ENCODE measurements at regions not wholly inside any gene's neighbourhood (a gene's known extent, or its start where the extent isn't known, plus 50 kb on each side); places are given as distances from the start of the nearest gene placed in this dataset.

DNA sequence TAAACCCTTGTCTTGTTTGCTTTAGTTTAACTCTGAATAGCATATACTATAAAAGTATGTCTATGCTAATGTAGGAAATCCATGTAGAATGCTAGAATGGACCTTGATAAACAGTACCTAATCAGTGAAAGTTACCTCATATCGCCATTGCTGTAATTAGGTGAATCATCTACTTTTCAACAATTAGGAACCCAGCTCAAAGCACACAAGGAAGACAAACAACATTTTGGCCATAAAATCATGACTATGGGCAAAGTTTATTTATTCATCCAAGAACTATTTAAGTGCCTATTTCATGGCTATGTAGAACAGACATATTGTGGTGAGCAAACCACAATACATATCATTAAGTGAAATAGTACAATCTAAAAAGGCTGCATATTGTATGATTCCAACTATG is 1043.2 kb downstream of the BRINP3 start:
- no peak for DNase-seq

DNA sequence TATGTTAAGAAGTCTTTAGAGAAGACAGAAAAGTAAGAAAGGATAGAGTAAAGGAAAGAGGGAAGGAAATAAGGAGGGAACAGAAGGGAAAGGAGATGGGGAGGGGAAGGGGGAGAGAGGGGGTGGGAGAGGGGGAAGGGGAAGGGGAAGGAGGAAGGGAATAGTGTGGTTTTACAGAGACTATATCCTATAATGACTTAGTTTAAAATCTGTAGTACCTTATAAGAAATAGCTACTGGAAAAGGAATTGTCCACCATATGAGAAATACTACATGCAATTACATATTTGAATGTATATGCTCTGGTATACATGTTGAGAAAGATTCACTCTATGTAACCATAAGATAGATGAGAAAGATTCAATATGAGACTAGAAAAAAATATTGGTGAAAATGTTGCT is 1042.3 kb downstream of the BRINP3 start:
- no peak for DNase-seq

- DNase-seq: no peak
Observed at GRCh38 chr1:189438808-189439207, 1038.9 kb downstream of the BRINP3 start.

DNA sequence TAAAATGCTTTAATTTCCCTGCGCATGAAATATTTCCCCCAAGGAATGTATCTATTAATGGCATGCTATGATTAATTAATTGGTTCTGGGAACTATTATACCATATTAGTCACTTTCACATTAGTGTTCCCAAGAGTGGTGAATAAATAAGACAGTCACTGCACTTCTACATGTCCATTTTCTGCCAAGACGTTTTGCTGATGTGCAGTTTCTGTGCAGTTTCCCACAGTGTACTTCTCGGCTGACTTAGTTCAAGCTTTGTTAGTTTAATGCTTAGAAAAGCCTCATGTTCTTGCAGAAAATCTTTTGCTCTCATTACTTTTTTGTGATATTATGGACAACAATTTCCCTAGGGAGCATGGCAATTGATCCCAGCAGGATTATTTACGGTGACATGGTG is 1014.5 kb downstream of the BRINP3 start:
- no peak for DNase-seq

- DNase-seq: no peak
Observed at GRCh38 chr1:189496768-189497167, 980.9 kb downstream of the BRINP3 start.

GRCh38 chr1:189499736-189500135 is 977.9 kb downstream of the BRINP3 start:
- DNase-seq: no peak

GRCh38 chr1:189500778-189501177 is 976.9 kb downstream of the BRINP3 start:
- no peak for DNase-seq

DNA sequence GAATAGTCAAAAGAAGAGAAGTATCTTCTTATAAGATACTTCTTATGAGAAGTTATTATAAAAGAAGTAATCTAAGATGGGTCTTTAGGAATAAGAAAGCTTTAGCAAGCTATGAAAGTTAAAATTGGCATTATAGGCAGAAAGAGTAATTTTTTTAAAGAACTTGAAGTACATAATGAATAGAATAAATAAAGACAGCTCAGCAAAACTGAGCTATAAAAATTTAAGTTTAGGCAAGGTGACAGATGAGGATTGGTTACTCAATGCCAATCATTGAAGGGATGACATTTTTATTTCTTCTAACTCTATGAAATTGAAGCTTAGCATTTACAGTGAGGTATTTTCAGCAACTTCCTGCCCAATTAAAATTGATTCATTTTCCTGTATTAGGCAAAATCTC is 966.8 kb downstream of the BRINP3 start:
- no peak for DNase-seq

DNA sequence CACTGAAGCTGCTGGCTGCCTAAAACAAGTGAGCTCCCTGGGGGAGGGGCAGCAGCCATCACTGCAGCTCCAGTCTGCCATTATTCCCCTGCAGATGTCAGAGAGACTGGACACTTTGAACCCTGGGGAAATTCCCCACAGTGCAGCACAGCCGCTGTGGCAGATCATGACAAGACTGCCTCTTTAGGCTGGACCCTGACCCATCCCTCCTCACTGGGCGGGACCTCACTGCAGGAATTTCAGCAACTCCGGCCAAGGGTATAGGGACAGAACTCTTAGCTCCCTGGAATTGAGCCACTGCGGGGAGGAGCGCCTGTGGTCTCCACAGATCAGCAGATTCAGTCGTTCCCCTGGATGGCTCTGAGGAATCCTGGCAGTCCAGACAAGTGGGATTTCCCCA is 964.6 kb downstream of the BRINP3 start:
- no peak for DNase-seq

- no peak for DNase-seq
Observed at GRCh38 chr1:189522441-189522840, 955.2 kb downstream of the BRINP3 start.

DNA sequence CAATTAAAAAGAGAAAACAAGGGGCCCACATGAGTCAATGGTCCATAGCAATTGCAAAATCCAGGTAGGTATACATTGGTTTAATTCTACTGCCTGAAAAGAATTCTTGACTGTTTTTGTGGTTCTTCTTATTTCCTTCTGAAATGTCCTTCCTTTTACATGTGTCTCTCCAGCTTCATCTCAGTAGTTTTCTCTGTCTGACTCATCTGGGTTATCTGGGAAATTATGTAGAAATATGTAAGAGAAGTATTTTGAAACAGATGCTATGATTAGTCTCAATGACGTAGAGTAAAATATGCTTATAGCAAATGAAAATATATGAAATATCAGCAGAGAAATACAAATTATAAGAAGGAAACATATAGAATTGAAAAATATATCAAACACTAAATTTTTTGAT is 953.2 kb downstream of the BRINP3 start:
- no peak for DNase-seq

- DNase-seq: no peak
Observed at GRCh38 chr1:189530162-189530561, 947.5 kb downstream of the BRINP3 start.

- DNase-seq: no peak
Observed at GRCh38 chr1:189538271-189538670, 939.4 kb downstream of the BRINP3 start.

- peak; percentile 7 for DNase-seq
Observed at GRCh38 chr1:189550498-189550897, 927.2 kb downstream of the BRINP3 start.

- no peak for DNase-seq
Observed at GRCh38 chr1:189563784-189564183, 913.9 kb downstream of the BRINP3 start.

GRCh38 chr1:189567890-189568289 is 909.8 kb downstream of the BRINP3 start:
- DNase-seq: peak; percentile 8

DNA sequence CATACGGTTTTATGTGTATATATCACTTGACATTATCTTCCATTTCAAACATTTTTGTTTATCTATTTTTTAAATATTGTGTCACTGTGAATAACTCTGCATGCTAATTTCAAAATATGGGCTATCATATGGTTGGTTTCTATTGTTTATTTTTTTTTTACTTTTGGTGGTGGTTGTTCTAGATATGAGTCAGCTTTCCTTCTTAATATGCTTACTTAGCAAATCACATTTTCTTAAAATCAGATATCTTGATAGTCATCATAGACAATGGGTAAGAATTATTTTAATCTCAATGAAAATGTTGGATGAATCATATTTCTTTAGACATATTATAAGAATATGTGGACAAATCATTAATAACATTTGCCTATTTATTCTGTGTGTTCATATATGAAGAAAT is 881.5 kb downstream of the BRINP3 start:
- DNase-seq: no peak

- DNase-seq: no peak
Observed at GRCh38 chr1:189597083-189597482, 880.6 kb downstream of the BRINP3 start.

DNA sequence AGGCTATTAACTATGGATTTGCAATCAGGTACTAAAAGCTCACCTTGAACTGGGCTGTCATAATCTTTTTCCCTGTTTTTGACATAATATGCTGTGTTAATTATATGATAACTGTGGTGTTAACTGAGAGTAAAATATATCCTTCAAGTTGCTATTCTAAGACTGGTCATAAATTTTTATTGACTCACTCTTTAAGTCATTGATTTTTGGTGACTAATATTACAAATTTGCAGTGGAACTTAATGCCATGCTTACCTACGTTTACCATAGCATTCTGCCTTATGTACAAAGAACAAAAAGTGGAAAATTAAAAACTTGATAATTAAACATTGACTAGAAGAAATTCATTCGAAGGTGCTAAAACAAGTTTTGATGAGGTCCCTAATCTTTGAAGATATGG is 872.4 kb downstream of the BRINP3 start:
- no peak for DNase-seq

GRCh38 chr1:189606047-189606446 is 871.6 kb downstream of the BRINP3 start:
- no peak for DNase-seq

DNA sequence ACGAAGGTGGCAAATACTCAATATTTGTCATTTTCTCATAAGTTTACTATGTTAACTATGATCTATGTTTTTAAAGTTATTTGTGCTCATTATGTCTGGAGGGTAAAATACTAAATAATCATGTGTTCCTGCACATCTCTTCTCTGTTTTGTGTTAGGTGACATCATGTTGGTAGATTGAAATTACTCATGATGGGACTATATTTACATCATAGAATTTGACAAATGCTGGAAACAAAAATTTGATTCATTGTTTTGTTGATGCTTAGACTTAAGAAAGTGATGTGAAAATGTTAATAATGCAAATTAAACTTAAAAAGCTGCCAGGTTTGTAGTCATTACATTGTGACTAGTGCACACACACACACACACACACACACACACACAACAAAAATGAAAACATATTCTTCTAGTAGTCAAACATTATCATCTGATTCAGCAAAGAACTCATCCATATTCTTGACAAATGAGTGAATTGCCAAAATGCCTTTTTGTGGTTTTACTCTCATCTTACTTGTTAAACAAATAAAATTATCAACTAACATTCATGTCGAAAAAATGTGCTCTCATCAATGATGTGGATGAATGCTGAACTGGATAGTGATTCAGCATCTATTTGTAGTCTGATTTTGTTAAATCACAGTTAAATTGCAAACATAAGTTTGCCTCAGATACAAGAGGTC is 870.7 kb downstream of the BRINP3 start:
- no peak for DNase-seq

DNA sequence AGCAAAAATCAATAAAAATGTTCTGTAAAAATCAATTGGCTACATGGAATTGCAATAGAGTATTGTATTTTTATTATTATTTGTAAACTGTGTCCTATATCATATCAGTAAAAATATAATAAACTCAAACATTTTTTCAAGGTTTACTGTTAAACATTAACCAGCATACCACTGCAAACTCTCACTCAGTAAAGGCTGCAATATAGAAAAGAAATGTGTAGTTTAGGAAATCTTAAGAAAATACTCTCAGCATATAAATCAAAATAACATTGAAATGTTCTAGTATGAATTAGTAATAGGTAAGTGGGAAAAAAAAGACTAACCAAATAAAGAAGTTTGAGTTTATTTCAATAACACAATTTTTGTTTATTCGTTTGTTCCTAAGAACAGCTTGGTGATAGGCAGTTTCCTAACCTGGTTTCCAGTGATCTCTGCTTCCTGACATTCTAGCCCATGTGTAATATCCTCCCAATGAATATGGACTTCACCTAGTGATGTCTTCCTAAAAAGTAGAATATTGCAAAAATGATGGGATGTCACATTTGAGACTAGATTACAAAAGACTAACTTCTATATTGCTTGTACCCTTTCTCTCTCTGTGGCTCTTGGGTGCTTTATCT is 870.1 kb downstream of the BRINP3 start:
- no peak for DNase-seq

DNA sequence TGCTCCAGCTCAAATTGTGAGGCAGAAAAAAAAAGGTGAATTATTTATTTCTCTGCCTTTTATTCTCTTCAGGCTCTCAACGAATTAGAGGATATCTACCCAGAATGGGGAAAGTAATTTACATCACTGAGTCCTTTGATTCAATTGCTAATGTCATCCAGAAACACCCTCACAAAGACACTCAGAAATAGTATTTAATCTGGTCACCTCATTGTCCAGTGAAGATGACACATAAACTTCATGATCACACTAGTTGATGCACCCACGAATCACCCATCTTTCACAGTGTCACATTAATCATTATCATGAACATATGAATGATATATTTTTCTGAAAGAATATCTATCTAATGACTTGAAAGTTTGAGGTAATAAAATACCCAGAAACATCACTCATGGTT is 868.5 kb downstream of the BRINP3 start:
- no peak for DNase-seq

DNA sequence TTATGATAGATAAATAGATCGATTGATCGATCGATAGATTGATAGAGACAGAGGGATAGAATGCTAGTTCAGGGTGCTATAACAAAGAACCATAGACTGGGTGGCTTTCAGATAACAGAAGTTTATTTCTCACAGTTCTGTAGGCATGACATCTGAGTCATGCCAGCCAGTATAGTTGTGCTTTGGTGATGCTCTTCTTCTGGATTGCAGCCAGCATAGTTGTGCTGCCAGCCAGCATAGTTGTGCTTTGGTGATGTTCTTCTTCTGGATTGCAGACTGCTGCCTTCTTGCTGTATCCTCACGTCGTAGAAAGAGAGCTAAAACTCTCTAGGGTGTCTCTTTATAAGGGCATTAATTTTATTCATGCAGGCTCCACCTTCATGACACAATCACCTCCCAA is 860.8 kb downstream of the BRINP3 start:
- DNase-seq: no peak

DNA sequence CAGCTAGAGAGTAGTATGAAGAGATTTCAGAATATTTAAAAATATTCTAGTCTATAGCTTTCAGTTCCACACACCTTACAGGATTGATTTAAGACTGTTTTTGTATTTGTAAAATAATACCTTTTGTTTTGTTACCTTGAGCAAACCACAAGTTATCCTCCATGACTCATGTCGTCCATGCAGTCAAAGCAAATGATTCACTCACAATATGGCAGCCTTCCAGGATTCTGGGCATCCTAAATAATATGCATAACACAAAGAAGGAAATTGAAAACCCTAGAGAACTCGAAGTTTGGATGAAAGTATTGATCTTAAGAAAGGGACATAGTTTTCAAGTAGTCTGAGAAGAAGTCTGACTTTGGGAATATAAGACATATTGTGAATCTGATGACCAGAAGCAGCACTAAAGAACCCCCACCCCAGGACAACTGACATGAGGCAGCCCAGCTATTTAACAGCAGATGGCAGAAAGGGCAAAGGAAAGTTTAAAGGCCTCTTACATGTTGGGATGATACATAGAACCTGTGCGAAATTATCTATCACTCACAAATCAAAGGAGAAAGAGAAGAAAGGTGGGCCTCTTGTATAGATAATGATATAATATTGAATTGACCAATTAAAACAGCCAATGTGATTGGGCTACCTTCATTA is 857.9 kb downstream of the BRINP3 start:
- no peak for DNase-seq

All from NCI-H1694 (cell line).